Stimulated activated effector memory CD8-positive, alpha-beta T cell treated with anti-CD3 and anti-CD28 coated beads, Interleukin-12 subunit alpha, Interleukin-12 subunit beta, amount 100 ng/mL, for 72 hours (primary cell): ENCODE measurements at regions not wholly inside any gene's neighbourhood (a gene's known extent, or its start where the extent isn't known, plus 50 kb on each side); places are given as distances from the start of the nearest gene placed in this dataset.

Experiments
- ATAC-seq: fragments of 150-1000 bp; cut with Tn5 transposase; 2 replicates; pipeline ENCODE4 v1.10.0; 2021
- DNase-seq, 2 donors: peaks; one replicate each; pipeline ENCODE4 v3.0.0; 2021 to 2022; ENCODE audit warnings: low spot score in 2 of 2
- H3K27ac Mint-ChIP-seq: one replicate; pipeline ENCODE4 v1.8.0; 2022; ENCODE audit warnings: mild to moderate bottlenecking, mixed read lengths
- H3K36me3 Mint-ChIP-seq: one replicate; pipeline ENCODE4 v1.8.0; 2022; ENCODE audit warnings: mild to moderate bottlenecking, mixed read lengths
- H3K4me1 Mint-ChIP-seq: one replicate; pipeline ENCODE4 v1.8.0; 2022; ENCODE audit warnings: mixed read lengths
- H3K4me3 Mint-ChIP-seq: one replicate; pipeline ENCODE4 v1.8.0; 2022; ENCODE audit warnings: mild to moderate bottlenecking, mixed read lengths
- H3K9me3 Mint-ChIP-seq: one replicate; pipeline ENCODE4 v1.8.0; 2022; ENCODE audit warnings: mixed read lengths

DNA sequence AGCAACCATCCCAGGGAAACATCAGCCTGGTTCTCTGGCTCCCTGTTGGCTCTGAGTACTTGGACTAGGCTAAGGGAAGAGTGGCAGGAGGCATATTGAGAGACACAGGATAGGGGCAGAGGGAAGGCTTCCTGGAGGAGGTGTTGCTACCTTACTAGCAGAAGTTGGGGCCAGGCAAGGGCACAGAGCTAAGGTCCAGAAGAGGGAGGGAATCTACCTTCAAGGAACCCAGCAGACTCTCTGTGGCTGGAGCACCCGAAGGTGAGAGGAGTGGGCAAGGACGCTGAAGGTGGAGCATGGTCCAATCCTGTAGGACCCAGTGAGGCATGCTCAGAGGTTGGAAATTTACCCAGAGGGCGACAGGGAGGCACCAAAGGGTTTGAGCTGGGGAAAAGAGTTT is 191.9 kb downstream of the TFAP2C start:
- ATAC-seq = no peak
- no peak for DNase-seq
- peaks cover 6% of the 10 kb centered on the region for H3K9me3 Mint-ChIP-seq
- H3K4me1 Mint-ChIP-seq = no peaks in the 10 kb centered on the region
- H3K36me3 Mint-ChIP-seq = no peaks in the 10 kb centered on the region
- H3K27ac Mint-ChIP-seq = no peak overlapping the region
- H3K4me3 Mint-ChIP-seq = no peak overlapping the region

DNA sequence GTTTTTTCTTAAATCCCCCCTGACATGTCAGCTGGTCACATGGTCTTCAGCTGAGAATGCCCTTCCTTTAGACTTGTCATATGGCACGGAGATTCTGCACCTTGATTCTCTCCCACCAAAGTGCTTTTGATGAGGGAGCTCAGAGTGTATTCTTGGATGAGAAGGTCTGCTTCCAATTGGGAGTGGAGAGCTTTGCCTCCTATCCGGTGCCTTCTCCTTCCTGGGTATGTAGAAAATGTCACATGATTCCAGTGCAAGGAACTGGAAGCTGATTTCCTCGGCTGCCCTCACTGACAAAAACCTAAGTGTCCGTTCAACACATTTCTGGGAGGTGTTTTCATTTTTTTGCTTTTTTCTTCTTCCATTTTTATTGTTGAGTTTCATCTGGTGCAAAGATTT is 197.2 kb downstream of the TFAP2C start:
- Mint-ChIP-seq H3K4me3 (no peak overlapping the region), H3K27ac (no peak overlapping the region), H3K9me3 (no peaks in the 10 kb centered on the region), H3K4me1 (no peaks in the 10 kb centered on the region), H3K36me3 (no peaks in the 10 kb centered on the region)
- DNase-seq (no peak), ATAC-seq (no peak)

DNA sequence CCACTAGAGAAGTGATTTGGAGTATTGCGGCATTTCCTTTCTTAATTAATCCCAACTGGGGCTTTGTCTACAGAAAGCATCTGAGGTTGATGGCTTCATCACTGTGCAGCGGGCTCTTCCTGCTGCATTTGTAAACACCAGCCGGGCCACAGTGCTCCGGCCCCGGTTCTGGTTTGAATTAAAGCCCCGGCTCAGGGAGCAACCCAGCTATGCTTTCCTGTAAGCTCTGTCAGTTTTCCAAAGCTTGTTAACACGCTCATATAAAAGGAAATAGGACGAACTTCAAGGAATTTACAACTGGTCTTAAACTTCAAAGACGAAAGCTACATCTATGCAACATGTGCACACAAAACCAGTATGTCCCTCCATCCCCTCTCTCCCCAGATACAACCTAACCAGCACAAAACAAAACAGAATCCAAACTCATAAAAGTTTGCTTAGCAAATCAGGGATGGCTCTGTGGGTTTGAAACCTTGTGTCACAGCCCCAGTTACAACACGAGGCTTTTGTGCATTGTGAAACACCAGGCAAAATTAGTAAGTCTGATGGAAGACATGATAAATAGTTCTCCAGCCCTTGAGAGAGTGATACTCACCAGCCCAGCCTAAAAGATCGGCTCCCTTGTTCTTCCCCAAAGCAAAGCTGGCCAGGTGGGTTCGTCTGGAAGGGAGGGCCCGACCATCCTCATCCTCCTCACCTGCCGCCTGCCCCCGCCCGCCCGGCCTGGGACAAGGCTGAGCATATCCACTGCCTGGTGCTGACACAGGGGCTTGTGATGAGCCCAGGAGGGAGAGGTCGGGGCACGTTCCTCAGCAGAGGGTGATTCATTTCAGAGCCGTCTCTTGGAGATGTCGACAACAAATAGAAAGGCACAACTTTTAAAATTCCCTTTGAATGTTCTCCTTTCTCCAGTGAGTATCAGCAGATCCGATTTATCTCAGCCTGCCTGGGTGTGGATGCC is 197.9 kb downstream of the TFAP2C start:
- H3K4me3 Mint-ChIP-seq = no peak overlapping the region
- no peak for ATAC-seq
- H3K9me3 Mint-ChIP-seq = no peaks in the 10 kb centered on the region
- no peak overlapping the region for H3K27ac Mint-ChIP-seq
- no peaks in the 10 kb centered on the region for H3K4me1 Mint-ChIP-seq
- H3K36me3 Mint-ChIP-seq = no peaks in the 10 kb centered on the region
- DNase-seq = no peak

DNA sequence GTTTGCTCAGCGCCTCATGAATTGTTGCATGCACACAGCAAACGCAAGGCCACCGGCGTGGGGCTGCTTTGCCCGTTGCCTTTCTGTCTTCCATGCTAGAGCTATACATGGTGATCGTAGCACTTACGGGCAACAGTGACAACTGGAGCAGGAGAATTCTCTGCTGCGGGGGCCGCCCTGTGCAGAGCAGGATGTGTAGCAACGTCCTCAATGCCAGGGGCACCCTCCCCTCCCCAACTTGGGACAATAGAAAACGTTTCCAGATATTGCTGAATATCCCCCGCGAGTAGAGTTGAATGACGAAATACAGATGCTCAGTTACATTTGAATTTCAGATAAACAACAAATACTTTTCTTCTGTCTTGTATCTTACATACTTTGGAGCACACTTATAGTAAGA is 198.7 kb downstream of the TFAP2C start:
- H3K27ac Mint-ChIP-seq = no peak overlapping the region
- DNase-seq = no peak
- H3K4me3 Mint-ChIP-seq = no peak overlapping the region
- ATAC-seq = no peak
- H3K9me3 Mint-ChIP-seq = no peaks in the 10 kb centered on the region
- H3K4me1 Mint-ChIP-seq = no peaks in the 10 kb centered on the region
- no peaks in the 10 kb centered on the region for H3K36me3 Mint-ChIP-seq

DNA sequence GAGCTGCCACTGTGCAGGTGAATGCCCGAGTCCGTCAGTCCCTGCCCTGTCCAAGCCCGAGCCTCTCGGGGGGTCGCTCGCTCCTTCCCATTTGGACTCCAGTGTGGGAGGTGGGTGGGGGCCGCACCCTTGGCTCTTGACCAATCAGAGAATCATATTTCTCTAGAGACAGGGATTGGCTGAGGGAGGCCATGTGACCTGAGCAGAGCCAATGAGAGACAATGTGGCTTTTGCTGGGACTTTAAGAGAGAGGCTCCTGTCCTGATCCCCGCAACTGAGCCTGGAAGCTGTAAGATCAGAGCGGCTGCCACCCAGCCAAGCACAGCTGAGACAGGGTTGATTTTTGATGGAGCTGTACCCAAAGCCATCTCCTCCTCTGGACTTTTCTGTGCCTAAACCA is 199.3 kb downstream of the TFAP2C start:
- Mint-ChIP-seq H3K27ac (no peak overlapping the region), H3K4me1 (no peaks in the 10 kb centered on the region), H3K9me3 (no peaks in the 10 kb centered on the region), H3K36me3 (no peaks in the 10 kb centered on the region), H3K4me3 (no peak overlapping the region)
- DNase-seq = no peak
- no peak for ATAC-seq

DNA sequence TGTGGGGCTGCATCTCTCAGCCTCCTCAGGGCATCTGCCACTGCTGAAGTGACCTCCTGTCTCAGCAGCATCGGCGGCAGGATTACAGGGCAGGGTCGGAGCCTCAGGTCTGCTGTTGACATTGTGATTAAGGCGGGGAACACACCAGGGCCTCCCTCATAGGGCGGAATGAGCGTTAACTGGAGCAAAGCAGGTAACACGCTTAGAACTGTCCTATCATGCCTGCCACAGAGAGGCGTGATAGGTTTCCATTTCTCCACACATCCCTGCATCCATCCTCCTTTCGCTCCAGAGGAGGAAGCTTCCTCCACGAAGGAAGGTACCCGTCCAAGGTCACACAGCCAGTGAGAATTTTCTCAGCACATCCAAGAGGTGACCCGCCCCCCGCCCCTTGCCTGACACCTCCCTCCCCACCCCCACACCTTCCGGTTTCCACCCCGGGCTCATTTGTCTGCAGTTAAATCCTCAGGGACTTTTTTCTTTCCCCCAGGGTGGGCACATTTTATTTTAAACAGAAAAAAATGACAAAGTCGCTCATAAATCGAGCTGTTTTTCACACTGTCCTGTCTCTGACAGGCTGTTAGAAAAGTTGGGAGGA is 200.8 kb downstream of the TFAP2C start:
- no peak for DNase-seq
- ATAC-seq = no peak
- Mint-ChIP-seq H3K4me1 (no peaks in the 10 kb centered on the region), H3K4me3 (no peak overlapping the region), H3K36me3 (no peaks in the 10 kb centered on the region), H3K9me3 (no peaks in the 10 kb centered on the region), H3K27ac (no peak overlapping the region)

DNA sequence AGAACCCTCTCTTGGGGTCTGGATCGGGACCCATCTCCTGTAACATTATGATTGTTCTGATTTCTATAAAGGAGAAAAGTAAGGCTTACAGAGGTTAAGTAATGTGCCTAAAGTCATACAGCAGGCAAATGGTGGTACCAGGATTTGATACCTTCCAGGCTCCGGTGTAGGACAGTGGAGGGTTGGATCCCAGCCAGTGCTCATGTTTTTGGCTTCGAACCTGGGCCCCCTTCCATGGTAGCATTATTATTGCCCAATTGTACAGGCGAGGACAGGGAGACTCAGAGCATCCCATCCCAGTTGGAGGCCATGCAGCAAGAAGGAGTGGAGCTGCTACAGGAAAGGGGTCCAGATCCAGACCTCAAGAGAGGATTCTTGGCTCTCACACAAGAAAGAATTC is 202.7 kb downstream of the TFAP2C start:
- DNase-seq (no peak), ATAC-seq (no peak)
- H3K36me3 Mint-ChIP-seq = no peaks in the 10 kb centered on the region
- H3K4me3 Mint-ChIP-seq = no peak overlapping the region
- H3K4me1 Mint-ChIP-seq = no peaks in the 10 kb centered on the region
- no peak overlapping the region for H3K27ac Mint-ChIP-seq
- H3K9me3 Mint-ChIP-seq = no peaks in the 10 kb centered on the region

DNA sequence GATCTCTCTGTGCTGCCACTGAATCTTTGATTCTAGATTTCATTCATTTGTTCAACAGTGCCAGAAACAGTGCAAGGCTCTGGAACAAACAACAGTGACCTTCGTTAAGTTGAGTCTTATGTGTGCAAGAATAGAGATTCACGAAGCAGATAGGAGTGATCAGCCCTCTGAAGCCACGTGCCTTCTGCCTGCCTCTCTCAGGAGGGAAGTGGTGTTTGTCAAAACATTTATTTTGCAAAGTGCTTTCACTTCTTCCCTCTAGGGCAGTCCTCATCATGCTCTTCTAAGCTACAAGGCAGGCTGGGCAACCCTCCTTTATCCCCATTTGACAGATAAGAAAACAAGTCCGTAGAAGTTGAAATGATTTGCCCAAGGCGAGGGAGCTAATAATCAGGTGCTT is 204.3 kb downstream of the TFAP2C start:
- H3K9me3 Mint-ChIP-seq = no peaks in the 10 kb centered on the region
- ATAC-seq = no peak

DNA sequence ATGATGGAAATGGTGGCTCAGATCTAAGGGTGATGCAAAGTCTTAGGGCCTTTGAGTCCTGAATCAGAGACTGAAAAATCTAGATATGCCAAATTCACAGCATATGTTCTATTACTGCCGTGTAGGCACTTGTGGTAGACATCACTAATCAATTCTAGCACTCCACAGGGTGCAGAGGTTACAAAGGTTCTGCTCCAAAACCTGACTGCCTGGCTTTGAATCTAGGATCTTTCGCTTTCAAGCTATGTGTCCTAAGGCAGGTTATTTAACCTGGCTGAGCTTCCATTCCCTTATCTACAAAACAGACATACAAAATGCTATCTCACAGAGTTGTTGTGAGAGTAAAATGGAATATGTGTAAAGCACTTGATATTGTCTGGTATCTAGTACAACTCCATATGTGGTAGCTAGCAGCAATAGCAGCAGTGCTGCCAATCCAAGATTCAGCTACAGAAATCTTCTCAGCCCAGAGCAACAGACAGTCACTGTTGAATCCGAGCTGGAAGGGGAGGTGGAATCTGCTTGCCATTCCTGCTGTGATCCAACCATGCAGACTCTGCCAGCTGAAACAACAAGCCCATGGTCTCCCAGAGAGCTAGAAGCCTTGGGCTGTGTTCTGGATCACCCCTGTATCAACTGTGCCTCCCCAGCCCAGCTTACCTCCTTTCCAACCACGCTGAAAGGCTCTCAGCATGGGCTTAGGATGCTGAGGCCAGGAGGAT is 206.9 kb downstream of the TFAP2C start:
- H3K36me3 Mint-ChIP-seq = no peaks in the 10 kb centered on the region
- H3K9me3 Mint-ChIP-seq = peaks cover 3% of the 10 kb centered on the region

More for the DNA sequence above, 204.3 kb downstream of the TFAP2C start:
- no peak overlapping the region for H3K27ac Mint-ChIP-seq
- H3K36me3 Mint-ChIP-seq = no peaks in the 10 kb centered on the region
- no peak overlapping the region for H3K4me3 Mint-ChIP-seq
- H3K4me1 Mint-ChIP-seq = no peaks in the 10 kb centered on the region
- no peak for DNase-seq

DNA sequence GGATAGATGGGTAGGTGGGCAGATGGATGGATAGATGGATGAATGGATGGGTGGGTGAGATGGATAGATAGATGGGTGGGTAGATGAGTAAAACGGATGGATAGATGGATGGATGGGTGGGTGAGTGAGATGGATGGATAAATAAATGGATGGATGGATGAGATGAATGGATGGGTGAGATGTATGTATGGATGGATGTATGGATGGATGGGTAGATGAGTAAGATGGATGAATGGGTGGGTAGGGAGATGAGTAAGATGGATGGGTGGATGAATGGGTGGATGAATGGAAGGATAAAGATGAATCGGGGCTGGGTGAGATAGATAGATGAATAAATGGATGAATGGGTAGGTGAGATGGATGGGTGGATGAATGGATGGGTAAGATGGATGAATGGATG is 210.1 kb downstream of the TFAP2C start:
- Mint-ChIP-seq H3K27ac (no peak overlapping the region), H3K9me3 (peaks cover 3% of the 10 kb centered on the region), H3K4me1 (no peaks in the 10 kb centered on the region), H3K4me3 (no peak overlapping the region), H3K36me3 (no peaks in the 10 kb centered on the region)
- DNase-seq (no peak), ATAC-seq (no peak)

More for the DNA sequence above, 206.9 kb downstream of the TFAP2C start:
- Mint-ChIP-seq H3K4me1 (no peaks in the 10 kb centered on the region), H3K4me3 (no peak overlapping the region), H3K27ac (no peak overlapping the region)
- no peak for ATAC-seq
- DNase-seq = no peak

DNA sequence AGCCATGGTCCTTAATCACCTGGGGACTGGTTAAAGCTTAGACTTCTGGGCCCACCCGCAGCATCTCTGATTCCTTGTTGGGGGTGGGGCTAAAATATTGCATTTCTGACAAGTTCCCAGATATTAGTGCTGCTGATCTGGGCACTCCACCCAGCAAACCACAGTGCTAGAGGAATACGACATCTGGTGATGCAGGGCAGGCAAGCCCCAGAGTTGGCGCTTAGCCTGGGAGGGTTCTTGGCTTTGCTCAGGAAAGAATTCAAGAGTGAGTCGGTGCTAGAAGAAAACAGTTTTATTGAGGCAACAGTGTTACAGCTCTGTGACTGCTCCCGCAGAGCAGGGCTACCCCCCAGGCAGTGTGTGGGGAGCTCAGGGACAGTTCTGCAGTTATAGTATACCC is 210.7 kb downstream of the TFAP2C start:
- ATAC-seq (no peak), DNase-seq (no peak)
- no peak overlapping the region for H3K27ac Mint-ChIP-seq
- H3K9me3 Mint-ChIP-seq = peaks cover 3% of the 10 kb centered on the region
- H3K4me1 Mint-ChIP-seq = no peaks in the 10 kb centered on the region
- no peak overlapping the region for H3K4me3 Mint-ChIP-seq
- H3K36me3 Mint-ChIP-seq = no peaks in the 10 kb centered on the region

DNA sequence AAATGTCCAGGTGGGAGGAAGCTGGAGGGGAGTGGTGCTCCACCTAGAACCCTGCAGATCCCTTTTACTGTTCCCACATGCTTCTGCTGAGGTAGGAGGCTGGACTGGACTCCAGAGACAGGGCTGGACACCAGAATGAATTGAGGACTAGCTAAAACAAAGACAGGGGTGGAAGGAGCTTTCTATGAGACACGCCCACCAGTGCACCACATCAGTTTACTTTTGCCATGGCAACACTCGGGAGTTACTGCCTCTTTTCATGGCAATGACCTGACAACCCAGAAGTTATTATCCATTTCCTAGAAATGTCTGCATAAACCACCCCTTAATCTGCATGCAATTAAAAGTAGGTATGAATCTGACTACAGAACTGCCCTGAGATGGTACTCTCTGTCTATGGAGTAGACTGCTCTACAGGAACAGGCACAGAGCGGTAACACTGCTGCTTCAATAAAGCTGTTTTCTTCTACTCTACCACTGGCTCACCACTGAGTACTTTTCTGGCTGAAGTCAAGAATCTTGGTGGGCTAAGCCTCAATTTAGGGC is 211.7 kb downstream of the TFAP2C start:
- no peak for ATAC-seq
- no peaks in the 10 kb centered on the region for H3K4me1 Mint-ChIP-seq

DNA sequence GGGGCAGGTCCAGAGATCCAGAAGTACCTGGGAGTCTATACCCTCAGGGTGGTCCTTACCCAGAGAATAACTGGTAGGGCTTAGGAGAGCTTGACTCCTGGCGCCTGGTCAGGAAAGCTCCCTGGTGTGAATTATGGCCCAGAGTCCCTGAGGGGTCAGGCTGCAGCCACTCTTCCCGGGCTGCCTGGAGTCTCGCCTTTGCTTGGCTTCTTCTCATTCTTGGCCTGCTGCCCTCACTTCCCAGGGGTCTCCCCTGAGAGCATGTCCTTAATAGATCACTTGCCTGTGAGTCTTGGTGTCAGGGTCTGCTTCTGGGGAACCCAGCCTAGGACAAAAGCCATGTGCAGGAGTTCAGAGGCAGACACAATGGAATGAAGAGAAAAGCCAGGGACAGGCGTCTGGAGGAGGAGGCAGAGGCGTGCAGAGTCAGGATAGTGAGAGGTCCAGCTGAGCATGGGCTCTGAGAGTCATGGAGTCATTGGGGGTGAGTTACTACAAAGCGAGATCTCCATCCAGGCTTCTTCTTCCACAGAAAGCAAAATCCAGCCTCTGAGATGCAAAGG is 212.3 kb downstream of the TFAP2C start:
- no peak for DNase-seq
- Mint-ChIP-seq H3K9me3 (peaks cover 3% of the 10 kb centered on the region), H3K27ac (no peak overlapping the region), H3K36me3 (no peaks in the 10 kb centered on the region), H3K4me1 (no peaks in the 10 kb centered on the region), H3K4me3 (no peak overlapping the region)
- ATAC-seq = no peak

More for the DNA sequence above, 211.7 kb downstream of the TFAP2C start:
- Mint-ChIP-seq H3K9me3 (peaks cover 3% of the 10 kb centered on the region), H3K27ac (no peak overlapping the region), H3K36me3 (no peaks in the 10 kb centered on the region), H3K4me3 (no peak overlapping the region)
- no peak for DNase-seq

DNA sequence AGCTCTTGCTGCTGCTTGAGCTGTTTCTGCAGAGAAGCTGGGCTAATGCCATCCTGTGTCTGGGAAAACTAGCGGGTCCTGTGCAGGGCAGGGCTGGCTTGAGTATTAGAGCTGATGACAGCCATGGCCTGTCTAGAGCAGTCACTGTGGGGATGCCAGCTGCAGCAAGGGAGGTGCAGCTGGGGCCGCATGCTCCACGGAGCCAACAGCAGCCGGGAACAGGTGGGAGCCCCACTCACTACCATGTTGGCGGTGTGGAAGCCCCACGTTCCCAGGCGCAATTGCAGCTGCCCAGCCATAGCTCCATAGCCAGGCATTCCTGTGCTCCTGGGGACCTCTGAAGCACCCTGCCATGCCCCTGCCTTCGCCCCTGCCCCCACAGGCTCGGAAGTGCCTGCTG is 212.9 kb downstream of the TFAP2C start:
- DNase-seq = no peak
- H3K4me1 Mint-ChIP-seq = no peaks in the 10 kb centered on the region
- no peak for ATAC-seq
- no peak overlapping the region for H3K27ac Mint-ChIP-seq
- H3K36me3 Mint-ChIP-seq = no peaks in the 10 kb centered on the region
- no peak overlapping the region for H3K4me3 Mint-ChIP-seq
- peaks cover 3% of the 10 kb centered on the region for H3K9me3 Mint-ChIP-seq

DNA sequence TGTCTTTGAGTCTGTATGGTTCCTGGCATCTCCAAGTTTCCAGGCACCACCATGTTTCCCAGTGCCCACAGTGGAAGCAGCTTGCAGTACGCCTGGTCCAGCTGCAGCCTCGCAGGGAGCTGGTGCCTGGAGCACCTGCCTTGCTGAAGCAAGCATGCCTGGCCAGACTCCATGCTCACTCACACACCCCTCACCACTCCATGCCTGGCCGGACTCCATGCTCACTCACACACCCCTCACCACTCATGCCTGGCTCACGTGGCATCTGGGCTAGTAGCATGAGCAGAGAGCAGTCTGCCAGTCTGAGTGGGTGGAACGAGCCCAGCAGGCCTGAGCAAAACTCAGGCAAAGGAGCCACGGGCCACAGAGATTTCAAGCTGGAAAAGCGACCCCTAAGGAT is 214.3 kb downstream of the TFAP2C start:
- no peak overlapping the region for H3K4me3 Mint-ChIP-seq
- H3K36me3 Mint-ChIP-seq = no peaks in the 10 kb centered on the region
- ATAC-seq (no peak), DNase-seq (no peak)
- H3K4me1 Mint-ChIP-seq = no peaks in the 10 kb centered on the region
- H3K9me3 Mint-ChIP-seq = peaks cover 3% of the 10 kb centered on the region
- no peak overlapping the region for H3K27ac Mint-ChIP-seq
